NT2/D1 (cell line): ENCODE measurements at regions not wholly inside any gene's neighbourhood (a gene's known extent, or its start where the extent isn't known, plus 50 kb on each side); places are given as distances from the start of the nearest gene placed in this dataset.

Source experiments
- YY1 ChIP-seq: IDR thresholded peaks from 2 replicates; pipeline ENCODE4 v1.6.1; 2011; ENCODE audit not compliant: insufficient read length, insufficient read depth
- ZNF274 ChIP-seq: IDR thresholded peaks from 2 replicates; pipeline ENCODE4 v1.6.1; 2011; ENCODE audit warnings: mild to moderate bottlenecking, low read depth, low read length

GRCh38 chr20:24112360-24112759 lies 123.8 kb upstream of the GGTLC1 start:
- TF ChIP-seq ZNF274 (no peak), YY1 (no peak)
